ENCODE measurements at regions not wholly inside any gene's neighbourhood (a gene's known extent, or its start where the extent isn't known, plus 50 kb on each side); places are given as distances from the start of the nearest gene placed in this dataset.

DNA sequence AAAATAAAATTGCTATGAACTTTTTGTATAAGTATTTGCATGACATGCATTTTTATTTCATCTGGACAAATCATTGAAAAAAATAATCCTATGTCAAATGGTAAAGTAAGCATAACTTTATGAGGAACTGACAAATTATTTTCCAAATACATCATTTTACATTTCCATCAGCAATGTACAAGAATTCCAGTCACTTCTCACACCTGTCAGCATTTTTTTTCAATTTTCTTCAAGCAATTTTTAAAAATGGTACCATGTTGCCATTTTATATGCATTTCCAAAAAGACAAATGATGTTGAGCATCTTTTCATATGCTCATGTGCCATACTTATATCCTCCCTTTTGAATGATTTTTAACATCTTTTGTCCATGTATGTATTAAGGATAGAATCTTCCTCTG, 961.7 kb upstream of the PIK3C3 start:
- H3K4me3 ChIP-seq (ENCODE audit: low read depth, low read length) = no peak overlapping the region

DNA sequence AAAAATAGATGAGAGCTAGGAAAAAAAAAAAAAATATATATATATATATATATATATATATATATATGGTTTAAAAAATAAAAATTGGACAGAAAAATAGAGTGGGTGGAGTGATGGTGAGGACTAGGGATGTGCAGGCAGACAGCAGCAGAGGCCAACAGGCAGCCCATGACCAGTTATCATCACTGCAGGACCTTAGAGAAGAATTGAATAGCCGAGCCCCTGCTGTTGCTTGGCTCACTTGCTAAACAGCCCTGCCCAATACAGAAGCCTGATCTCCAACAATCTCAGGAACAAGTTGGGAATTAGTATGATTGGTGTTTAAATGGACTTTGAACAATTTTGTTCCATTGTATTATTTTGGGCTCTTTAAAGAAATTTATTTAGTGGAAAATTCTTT, 967.5 kb upstream of the PIK3C3 start:
- no peak overlapping the region for H3K4me3 ChIP-seq (ENCODE audit: low read depth, low read length)

DNA sequence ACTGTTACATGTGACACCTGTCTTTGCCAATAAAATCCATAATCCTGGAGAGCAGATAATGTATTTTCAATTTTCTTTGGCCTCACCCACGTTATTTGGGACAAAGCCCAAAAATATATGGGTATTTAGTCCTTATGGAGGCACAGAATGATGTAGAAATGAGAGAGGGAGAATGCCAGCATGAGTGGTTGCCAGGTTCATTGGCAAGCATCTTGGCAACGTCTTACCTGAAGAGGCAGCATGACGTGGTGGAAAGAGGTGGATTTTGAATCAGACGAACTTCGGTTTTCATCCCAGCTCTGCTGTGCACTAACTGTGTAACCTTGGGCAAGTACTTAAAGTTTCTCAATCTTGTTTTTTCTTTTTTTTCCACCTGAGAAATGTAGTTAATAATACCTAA, 969.6 kb upstream of the PIK3C3 start:
- no peak overlapping the region for H3K4me3 ChIP-seq (ENCODE audit: low read depth, low read length)

DNA sequence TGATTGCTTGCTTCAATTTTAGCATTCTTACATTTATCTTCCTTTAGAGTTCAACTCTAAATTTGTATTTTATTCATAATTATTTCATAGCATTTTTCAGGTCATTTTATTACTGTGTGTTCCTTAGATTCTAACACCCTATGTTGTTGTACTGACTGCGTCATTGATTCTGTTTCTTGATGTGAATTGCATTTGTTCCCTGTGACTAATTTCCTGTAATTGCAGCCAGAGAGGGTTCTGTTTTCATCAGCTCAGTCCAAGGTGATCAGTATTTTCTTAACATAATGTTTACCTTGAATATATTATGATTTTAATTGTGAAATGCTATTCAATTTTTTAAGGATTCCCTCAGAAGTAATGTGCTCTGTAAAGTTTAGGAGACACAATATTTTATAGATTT, 970.2 kb upstream of the PIK3C3 start:
- no peak overlapping the region for H3K4me3 ChIP-seq (ENCODE audit: low read depth, low read length)

DNA sequence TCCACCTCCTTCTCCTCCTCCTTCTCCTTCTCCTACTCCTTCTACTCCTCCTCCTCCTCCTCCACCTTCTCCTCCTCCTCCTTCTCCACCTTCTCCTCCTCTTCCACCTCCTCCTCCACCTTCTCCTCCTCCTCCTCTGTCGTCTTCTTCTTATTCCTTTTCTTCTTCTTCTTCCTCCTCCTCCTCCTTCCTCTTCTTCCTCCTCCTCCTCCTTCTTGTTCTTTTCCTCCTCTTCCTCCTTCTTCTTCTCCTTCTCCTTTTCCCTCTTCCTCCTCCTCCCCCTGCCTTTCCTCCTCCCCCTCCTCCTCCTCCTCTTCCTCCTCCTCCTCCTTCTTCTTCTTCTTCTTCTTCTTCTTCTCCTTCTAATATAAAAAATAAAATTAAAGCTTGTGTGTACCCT, 971.2 kb upstream of the PIK3C3 start:
- no peak overlapping the region for H3K4me3 ChIP-seq (ENCODE audit: low read depth, low read length)

DNA sequence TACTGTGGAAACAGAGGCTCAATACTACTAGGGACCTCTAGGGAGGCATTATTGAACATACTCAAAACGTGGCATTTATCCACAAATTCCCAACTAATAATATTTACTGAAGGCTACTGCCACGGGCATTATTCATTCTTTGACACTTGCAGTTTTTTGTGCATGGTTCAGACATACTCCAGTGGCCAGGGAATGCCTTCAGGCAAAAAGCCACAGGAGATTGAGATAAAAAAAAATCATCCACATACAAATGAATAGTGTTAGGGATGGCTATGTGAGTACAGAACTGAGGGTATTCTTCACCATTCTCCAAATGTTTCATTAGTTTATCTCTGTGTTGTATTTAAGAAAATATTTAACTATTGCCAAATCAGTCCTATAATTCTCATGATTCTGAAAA, 974.9 kb upstream of the PIK3C3 start:
- H3K4me3 ChIP-seq (ENCODE audit: low read depth, low read length) = no peak overlapping the region

DNA sequence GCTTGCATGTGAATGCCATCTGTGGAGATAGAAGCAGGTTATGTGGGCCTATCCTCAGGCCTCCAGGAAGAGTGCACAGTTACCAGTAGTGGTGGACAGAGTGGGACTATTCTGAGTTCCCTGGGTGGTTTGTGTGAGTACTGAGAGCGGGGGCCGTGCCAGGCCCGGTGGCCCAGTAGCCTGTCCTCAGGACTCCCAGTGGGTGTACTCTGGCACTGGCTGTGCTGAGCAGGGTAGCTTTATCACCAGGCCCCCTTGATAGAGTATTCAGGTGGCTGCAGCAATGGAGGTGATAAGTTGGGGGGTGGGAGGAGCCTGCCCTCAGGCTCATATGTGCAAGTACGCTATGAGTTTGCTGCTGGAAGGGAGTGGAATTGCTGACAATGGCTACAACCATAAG, 979.0 kb upstream of the PIK3C3 start:
- no peak overlapping the region for H3K4me3 ChIP-seq (ENCODE audit: low read depth, low read length)

DNA sequence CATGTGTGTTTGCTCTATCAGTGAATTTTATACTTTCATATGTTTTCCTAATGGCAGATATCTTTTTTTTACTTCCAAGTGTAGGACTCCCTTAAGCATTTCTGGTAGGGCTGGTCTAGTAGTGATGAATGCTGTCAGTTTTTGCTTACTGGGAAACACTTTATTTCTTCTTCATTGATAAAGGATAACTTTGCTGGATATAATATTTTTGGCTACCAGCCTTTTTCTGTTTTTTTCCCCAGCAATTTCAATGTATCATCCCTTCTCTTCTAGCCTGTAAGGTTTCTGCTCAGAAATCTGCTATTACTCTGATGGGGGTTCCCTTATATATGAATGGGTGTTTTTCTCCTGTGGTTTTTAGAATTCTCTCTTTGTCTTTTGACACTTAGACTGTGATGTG, 980.6 kb upstream of the PIK3C3 start:
- no peak overlapping the region for H3K4me3 ChIP-seq (ENCODE audit: low read depth, low read length)

DNA sequence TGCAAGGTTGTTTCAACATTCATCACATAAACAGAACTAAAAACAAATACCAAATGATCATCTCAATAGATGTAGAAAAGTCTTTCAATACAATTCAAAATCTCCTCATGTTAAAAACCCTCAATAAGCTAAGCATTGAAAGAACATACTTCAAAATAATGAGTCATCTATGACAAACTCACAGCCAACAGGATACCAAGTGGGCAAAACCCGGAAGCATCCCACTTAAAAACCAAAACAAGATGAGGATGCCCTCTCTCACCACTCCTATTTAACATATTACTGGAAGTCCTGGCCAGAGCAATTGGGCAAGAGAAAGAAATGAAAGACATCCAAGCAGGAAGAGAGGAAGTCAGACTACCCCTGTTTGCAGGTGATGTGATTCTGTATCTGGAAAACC, 992.2 kb upstream of the PIK3C3 start:
- H3K4me3 ChIP-seq (ENCODE audit: low read depth, low read length) = no peak overlapping the region

DNA sequence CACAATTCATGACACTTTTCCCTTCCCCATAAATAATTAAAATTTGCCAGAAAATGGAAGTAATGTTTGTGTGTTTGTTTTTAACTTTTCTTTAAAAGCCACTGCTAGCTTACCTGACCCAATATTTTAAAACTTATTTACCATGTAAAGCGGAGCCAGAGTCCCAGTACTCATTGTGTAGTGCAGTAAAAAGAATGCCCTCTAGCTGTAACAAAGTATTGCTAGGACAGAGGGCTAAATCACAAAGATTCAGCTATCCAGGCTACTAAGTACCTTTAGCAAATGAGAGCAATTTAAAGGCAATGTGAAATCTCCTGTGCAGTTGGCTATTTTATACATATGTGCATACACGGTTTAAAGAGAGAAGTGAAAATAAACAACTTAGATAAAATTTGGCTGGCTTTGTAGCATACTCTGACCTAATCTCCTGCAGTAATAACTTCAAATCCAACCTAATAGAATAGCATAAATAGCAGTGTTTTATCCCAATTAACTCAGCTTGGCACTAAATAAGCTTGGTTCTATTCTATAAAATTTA, 997.4 kb upstream of the PIK3C3 start:
- H3K4me3 ChIP-seq (ENCODE audit: low read depth, low read length) = no peak overlapping the region

DNA sequence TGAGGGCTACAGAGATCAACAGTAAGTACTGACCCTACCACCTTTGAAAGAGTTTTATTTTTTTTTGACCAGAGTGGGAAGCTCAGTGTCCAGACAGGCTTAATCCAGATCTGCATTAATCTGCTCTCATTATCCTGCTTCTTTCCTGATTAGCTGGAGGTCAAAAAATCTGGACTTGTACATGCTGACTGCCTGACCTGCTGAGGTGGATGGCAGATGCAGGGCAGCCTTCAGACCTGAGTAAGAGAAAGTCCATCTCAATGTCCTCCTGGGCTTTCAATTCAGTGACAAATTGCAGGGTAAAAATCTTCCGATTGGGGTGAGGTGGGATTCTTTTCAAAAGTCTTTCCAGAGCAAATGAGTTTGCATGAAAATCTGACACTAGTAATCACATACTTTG, 998.8 kb upstream of the PIK3C3 start:
- H3K4me3 ChIP-seq (ENCODE audit: low read depth, low read length) = no peak overlapping the region

DNA sequence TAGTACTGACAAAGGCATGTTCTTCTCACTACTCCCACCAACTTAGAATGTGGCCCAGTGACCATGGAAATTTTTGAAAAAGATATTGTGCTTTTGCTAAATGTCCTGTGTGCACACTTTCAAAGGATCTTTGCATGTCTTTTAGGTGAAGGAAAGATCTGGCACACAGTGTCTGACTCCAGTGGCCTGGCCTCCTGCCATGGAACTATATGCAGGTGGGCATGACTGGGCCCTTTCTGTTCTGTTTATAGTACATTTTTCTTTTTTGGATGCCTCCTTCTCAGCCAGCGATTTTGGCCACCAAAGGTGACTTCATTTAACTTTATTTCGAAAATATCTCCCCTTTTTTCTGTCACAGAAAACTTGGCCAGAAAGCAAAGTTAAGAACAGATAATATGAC, 999.7 kb upstream of the PIK3C3 start:
- H3K4me3 ChIP-seq (ENCODE audit: low read depth, low read length) = no peak overlapping the region

DNA sequence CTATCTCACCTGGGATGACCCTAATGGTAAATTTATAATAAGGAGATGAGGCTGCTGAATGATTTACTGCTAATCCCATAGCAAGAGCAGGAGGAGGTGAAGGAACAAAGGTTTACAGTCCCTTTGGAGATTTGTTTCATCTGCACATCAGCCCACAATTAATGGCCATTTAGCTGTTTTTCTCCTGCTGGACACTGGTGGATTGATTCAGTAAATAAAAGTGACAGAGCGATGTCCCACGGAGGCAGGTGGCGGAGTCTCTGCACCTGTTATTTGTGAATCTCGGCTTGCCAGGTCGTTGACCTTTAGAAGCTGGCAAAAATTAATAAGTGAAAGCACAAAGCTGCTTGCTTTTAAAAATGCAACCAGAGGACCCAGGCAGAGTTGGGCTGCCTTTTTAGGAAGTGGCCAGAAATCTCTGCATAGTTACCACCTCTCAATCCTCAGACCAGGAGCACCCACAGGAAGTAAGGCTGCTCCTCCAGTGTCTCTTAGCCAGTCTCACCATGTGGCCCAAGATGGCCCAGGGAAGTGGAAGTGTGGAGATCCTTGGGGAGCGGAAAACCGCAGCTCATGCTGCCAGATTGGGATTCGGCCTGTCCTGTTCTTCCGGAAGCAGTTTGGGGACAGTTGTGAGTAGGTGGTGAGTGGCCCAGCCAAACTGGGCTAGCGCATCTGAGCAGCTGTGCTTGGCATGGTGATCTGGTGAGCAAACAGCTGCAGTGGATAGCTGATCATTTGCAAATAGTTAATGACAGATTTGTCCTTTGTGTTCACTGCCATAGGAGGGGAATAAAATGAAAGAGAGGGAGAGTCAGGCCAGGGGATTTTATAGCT, 1005.7 kb upstream of the PIK3C3 start:
- no peak overlapping the region for H3K4me3 ChIP-seq (ENCODE audit: low read depth, low read length)

DNA sequence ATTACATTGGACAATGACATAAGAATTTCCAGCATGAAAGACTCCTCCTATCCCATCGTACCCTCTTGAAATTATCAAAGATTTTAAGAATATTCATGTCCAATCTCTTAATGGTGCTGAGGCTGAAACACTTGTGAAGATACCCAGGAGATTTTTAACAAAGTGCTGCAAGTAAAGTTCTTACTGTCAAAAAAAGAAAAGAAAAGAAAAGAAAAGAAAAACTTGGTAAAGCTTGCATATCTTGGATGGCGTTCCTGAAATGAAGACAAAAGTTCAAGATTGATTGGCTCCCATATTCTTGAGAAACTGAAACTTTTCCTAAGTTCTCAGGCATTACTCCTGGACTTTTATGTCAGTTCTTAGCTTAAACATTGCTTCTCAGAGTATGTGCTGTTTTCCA, 1010.5 kb upstream of the PIK3C3 start:
- H3K4me3 ChIP-seq (ENCODE audit: low read depth, low read length) = no peak overlapping the region

DNA sequence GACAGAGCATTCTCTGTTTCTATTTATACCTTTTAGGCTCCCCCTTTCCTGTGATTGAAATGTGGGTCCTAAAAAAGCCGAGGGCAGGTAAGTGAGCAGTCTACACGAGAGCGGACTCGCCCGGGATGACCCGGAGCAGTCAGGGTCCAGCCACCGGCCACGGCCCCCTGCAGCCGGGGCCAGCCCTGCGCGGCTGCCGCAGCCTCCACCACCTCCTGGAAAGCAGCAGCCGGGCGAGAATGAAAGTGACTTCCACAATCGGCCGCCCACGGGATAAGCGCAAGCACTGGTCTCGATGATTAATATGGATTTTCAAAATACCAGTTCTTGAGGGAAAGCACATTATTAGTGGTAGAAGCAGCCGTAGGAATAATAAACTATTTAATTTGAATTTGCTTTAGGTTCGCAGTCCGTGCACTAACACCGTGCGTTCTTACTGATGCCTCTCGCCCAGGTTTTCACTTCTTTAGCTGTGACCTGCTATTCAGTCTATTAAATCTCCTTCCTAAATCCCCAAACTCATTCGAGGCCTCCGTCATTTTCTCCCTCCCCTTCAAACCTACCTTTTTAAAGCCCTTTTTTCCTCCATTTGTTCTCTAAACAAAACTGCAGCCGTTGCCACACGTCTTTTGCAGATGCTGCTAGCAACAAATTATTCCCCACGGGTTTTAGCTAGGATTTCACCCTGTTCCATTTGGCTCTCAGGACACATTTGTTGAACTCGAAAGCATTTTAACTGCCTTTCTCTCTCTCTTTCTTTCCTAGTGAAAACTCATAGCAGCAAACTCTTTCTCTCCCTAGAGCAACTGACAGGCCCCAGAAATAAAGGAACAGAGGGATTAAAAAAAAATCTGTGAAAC, 1015.1 kb upstream of the PIK3C3 start:
- no peak overlapping the region for H3K4me3 ChIP-seq (ENCODE audit: low read depth, low read length)

DNA sequence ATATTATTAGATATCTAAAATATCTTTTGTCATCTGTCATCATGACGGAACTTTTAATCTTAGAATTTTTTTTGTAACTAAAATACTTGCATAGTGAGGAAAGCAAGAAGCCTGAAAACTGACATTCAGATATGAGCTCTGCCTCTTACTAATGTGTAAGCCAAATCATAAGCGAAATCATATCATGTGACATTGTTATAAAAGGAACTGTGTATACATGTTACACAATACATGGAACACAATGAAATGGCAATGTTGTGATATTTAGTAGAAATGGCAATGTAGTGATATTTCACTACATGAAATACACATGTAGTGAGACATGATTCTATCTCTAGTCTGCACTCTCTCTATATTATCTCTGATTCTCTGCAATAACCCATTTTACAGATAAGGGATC, 1016.4 kb upstream of the PIK3C3 start:
- H3K4me3 ChIP-seq (ENCODE audit: low read depth, low read length) = no peak overlapping the region

DNA sequence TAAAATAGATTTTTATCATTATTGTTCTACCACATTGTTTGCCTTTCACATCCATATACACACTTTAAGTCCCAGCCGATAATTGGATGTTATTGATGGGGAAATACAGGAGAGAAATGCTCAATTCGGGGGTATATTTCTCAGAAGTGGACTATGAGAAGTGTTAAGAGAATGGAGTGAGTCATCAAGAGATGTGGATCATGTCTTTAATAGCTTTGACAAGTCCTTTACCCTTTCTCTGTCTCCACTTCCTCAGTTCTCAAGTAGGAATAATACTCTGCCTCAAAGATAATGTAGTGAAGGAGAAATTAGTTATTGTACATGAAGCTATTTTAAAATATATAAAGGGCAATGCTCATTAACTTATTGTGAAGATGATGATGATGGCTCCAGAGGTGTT, 1017.6 kb upstream of the PIK3C3 start:
- H3K4me3 ChIP-seq (ENCODE audit: low read depth, low read length) = no peak overlapping the region

DNA sequence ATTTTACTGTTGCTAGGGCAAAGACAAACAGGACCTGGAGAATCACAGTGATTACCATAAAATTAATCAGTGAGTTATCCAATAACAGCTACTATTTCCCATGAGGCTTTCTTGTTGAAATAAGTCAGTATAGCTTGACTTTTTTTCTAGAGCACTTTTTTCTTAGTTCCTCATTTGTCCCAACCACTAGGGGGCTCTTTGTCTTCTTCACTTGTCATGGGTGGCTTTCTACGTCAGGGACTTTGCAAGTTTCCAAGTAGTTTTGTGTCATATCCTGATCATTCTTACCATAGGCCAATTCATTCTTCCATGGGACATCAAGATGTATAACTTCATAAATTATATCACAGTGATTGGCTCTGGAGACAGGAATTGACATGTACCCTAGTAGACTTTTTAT, 1019.6 kb upstream of the PIK3C3 start:
- H3K4me3 ChIP-seq (ENCODE audit: low read depth, low read length) = no peak overlapping the region

DNA sequence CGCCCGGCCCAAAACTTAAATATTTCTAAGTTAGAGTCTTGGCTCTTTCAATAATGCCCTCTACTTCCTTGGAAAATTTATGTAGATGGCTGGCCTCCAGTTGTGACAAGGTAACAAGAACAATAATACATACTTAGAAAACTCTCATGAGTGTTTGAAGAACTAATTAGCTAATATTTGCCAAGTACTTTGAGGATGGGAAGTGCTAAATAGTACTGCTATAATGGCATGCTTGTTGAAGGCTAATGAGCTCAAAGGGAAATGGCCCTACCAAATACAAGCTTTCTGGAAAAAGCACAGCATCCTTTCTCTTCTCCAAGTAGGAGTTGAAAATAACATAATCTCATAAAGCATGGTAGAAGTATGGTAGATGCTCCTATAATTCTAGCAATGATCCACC, 1022.2 kb upstream of the PIK3C3 start:
- no peak overlapping the region for H3K4me3 ChIP-seq (ENCODE audit: low read depth, low read length)

DNA sequence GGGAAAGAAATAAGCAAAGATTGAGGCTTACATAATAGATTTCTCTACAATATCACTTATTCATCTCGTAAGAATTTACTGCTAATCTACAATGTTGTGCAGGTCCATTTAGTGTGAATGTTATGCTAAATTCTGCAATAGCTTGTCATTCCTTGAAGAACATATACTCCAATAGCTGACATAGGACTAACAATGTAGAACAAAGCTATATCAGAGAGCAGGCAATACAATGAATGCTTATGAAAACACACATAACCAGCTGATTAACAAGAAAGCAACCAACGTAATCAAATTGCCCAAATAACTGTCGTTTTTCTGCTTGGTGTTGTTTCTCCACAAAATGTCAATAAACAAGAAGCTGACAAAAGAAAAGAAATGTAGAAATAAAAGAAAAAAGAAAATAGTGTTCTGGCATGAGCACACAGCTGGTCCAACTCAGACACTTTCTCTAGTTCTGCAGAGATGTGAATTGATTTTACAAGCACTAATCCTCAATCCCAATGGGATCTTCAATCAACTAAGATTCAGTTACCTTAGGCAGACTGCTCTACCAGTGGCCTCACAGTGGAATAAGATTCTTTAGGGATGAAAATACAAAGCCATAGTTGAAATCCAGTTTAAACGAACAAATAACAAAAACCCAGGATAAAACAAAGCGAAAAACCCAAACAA, 1024.7 kb upstream of the PIK3C3 start:
- H3K4me3 ChIP-seq (ENCODE audit: low read depth, low read length) = no peak overlapping the region

DNA sequence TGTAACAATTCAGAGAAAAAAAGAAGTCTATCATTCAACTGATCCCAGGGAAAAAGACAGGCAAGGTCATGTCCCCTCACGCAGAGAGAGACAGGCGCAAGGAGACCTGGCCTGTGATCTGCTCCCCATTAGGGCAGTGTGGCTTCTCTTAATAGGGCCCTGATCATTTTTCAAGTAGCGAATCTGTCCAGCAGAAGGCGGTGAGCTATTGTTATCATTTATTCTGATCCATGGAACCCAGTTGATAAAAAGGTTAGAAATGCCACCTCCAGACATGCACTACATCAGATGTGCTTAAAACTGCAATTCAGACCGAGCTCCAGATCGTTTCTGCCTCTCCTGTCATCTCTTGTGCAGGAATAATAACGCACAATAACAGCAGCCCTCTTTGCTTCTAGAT, 1025.6 kb upstream of the PIK3C3 start:
- no peak overlapping the region for H3K4me3 ChIP-seq (ENCODE audit: low read depth, low read length)

DNA sequence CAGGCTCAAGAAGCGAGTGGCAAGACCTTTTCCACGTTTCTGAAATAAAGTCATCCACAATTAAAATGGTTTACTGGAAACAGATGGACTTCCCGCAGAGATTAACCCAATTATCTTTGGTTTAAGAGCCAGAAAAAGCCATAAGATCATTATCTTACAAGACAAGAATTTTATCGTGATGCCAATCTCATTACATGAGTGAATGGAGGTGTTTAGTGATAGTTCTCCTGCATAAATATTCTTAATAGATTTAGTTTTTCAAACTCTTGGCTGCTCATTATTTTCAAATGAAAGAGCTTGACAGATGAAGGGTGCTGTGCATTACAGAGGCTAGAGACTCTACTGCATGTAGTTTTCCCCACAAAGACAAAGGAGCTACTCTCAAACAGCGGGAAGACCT, 1028.4 kb upstream of the PIK3C3 start:
- H3K4me3 ChIP-seq (ENCODE audit: low read depth, low read length) = no peak overlapping the region
